B cell (primary cell): ENCODE measurements at regions not wholly inside any gene's neighbourhood (a gene's known extent, or its start where the extent isn't known, plus 50 kb on each side); places are given as distances from the start of the nearest gene placed in this dataset.

Experiments
- ATAC-seq: fragments of 200-7000 bp; cut with Tn5 transposase; one replicate; pipeline ENCODE4 v1.10.0; 2021; ENCODE audit warnings: low read depth, mild to moderate bottlenecking, moderate number of reproducible peaks, moderate library complexity
- CTCF ChIA-PET: fragments of 350-600 bp; sonication (Branson Sonifier 250); formaldehyde crosslinking; loops from one replicate; lab custom pipeline; 2021; ENCODE audit warnings: antibody characterized with exemption, inconsistent platforms; lab: Charles Lee
- POLR2A ChIA-PET: fragments of 350-600 bp; sonication (Branson Sonifier 250); formaldehyde crosslinking; loops from one replicate; lab custom pipeline; 2021; ENCODE audit warnings: antibody characterized with exemption; lab: Charles Lee
- DNase-seq: peaks from one replicate; pipeline ENCODE4 v3.0.0; 2013
- H2AFZ ChIP-seq: 2 replicates; pipeline ENCODE4 v1.6.1; 2012; ENCODE audit warnings: mild to moderate bottlenecking, low read depth, low read length; ENCODE audit not compliant: insufficient read depth, poor library complexity, severe bottlenecking
- H3K27ac ChIP-seq, 2 donors: 1 replicate in 1 of 2; 2 replicates in 1 of 2; pipeline ENCODE4 v1.5.1; 2012 to 2013; ENCODE audit warnings: low read length in 2 of 2, mild to moderate bottlenecking in 2 of 2, moderate library complexity in 1 of 2
- H3K27me3 ChIP-seq, 4 experiments: fragments of 200-600 bp in 1 of 4; sonication (generic) in 1 of 4; replicated peaks in 1 of 4; 1 replicate in 2 of 4; 2 replicates in 2 of 4; pipeline versions ENCODE4 v1.6.1 to v1.7.0; 2013 to 2016; ENCODE audit warnings: low read length in 3 of 4, mild to moderate bottlenecking in 2 of 4, mixed read lengths in 1 of 4, moderate library complexity in 1 of 4; ENCODE audit not compliant: insufficient read depth in 4 of 4, control insufficient read depth in 3 of 4; ENCODE audit errors: control extremely low read depth in 1 of 4
- H3K36me3 ChIP-seq, 2 experiments: replicated peaks in 1 of 2; 1 replicate in 1 of 2; 2 replicates in 1 of 2; pipeline versions ENCODE4 v1.6.1 to v1.7.1; 2013; ENCODE audit warnings: low read length in 1 of 2; ENCODE audit not compliant: insufficient read depth in 2 of 2, control insufficient read depth in 1 of 2; ENCODE audit errors: control extremely low read depth in 1 of 2, extremely low read depth in 1 of 2
- H3K4me1 ChIP-seq, 2 donors: fragments of 200-600 bp in 1 of 2; sonication (generic) in 1 of 2; 1 replicate in 1 of 2; 2 replicates in 1 of 2; pipeline versions ENCODE4 v1.5.1 to v1.6.1; 2013 to 2017; ENCODE audit warnings: low read length in 2 of 2; ENCODE audit not compliant: control insufficient read depth in 2 of 2, insufficient read depth in 2 of 2
- H3K4me2 ChIP-seq: replicated peaks from 2 replicates; pipeline ENCODE3; 2012; ENCODE audit warnings: mild to moderate bottlenecking, low read depth, low read length; ENCODE audit not compliant: poor library complexity, severe bottlenecking
- H3K4me3 ChIP-seq, 5 experiments: fragments of 200-600 bp in 1 of 5; sonication (generic) in 1 of 5; 1 replicate in 3 of 5; 2 replicates in 2 of 5; pipeline versions ENCODE4 v1.5.1 to v1.7.0; 2011 to 2016; ENCODE audit warnings: low read length in 4 of 5, mild to moderate bottlenecking in 4 of 5, low read depth in 2 of 5, control low read depth in 1 of 5, moderate library complexity in 1 of 5; ENCODE audit not compliant: insufficient read depth in 1 of 5; ENCODE audit errors: control extremely low read depth in 1 of 5, extremely low read depth in 1 of 5
- H3K79me2 ChIP-seq: fragments of 200-600 bp; sonication (generic); one replicate; pipeline ENCODE4 v1.6.0; 2016; ENCODE audit warnings: low read length; ENCODE audit not compliant: control insufficient read depth, insufficient read depth
- H3K9ac ChIP-seq: fragments of 200-600 bp; sonication (generic); 2 replicates; pipeline ENCODE4 v1.6.1; 2017; ENCODE audit warnings: mild to moderate bottlenecking, low read length, moderate library complexity
- H3K9me3 ChIP-seq, 3 donors: one replicate each; pipeline versions ENCODE4 v1.6.1 to v1.7.1; 2013; ENCODE audit warnings: low read length in 2 of 3; ENCODE audit not compliant: control insufficient read depth in 2 of 3, insufficient read depth in 1 of 3; ENCODE audit errors: control extremely low read depth in 1 of 3
- H4K20me1 ChIP-seq: 2 replicates; pipeline ENCODE4 v1.6.0; 2012; ENCODE audit warnings: mild to moderate bottlenecking, low read length; ENCODE audit not compliant: insufficient read depth, control insufficient read depth, poor library complexity, severe bottlenecking
- H3K27ac Mint-ChIP-seq: one replicate; pipeline ENCODE4 v1.8.0; 2021; ENCODE audit warnings: mixed read lengths
- H3K27me3 Mint-ChIP-seq: one replicate; pipeline ENCODE4 v1.8.0; 2021; ENCODE audit warnings: mixed read lengths
- H3K4me1 Mint-ChIP-seq: one replicate; pipeline ENCODE4 v1.8.0; 2021; ENCODE audit warnings: mixed read lengths
- H3K4me3 Mint-ChIP-seq: one replicate; pipeline ENCODE4 v1.8.0; 2021; ENCODE audit warnings: mixed read lengths
- H3K9me3 Mint-ChIP-seq: one replicate; pipeline ENCODE4 v1.8.0; 2022; ENCODE audit warnings: mixed read lengths; ENCODE audit not compliant: insufficient read depth
- EZH2 ChIP-seq: IDR thresholded peaks from 2 replicates; pipeline ENCODE4 v1.6.1; 2012; ENCODE audit warnings: borderline replicate concordance, low read depth, mild to moderate bottlenecking, moderate library complexity, low read length; ENCODE audit not compliant: insufficient read depth, poor library complexity, severe bottlenecking
- WGBS: methylation state at CpG from one replicate; pipeline ENCODE4 v1.1.5; 2013; ENCODE audit warnings: missing lambda C conversion rate; ENCODE audit not compliant: insufficient coverage; 5-methylcytosine and 5-hydroxymethylcytosine counted together
- intact Hi-C: fragments of 100-400 bp; cut with micrococcal nuclease; formaldehyde crosslinking; loops from one replicate; pipeline ENCODE4 v1.10.0; 2022
- TF ChIP-seq, protein P1 (sequence below): fragments of 200-600 bp; IDR thresholded peaks from one replicate; pipeline ENCODE4 v1.8.0; 2022; ENCODE audit warnings: antibody characterized with exemption, mild to moderate bottlenecking

DNA sequence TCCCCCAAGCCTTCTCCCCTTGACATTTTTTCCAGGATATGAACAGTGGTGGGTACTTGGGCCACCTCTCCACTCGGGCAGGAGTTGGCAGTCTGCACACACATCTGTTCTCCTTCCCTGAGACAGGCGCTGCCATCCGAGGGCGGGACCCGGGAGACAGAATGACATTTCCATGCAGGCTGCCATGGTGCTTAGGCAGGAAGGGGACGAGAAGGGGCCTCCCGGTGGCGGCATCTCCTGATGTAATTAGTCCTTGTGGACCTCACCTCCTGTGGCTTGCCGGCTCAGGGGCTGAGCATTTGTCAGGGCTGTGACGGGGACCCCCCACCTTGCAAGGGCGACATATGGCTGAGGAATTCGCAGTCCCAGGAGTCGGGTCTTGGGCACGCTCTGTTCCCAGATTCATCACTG lies 197.2 kb downstream of the FOXL1 start:
- DNase-seq (no peak), ATAC-seq (no peak)
- Mint-ChIP-seq H3K9me3 (no peaks in the 10 kb centered on the region), H3K27ac (no peak overlapping the region), H3K27me3 (peaks cover 18% of the 10 kb centered on the region), H3K4me1 (no peaks in the 10 kb centered on the region), H3K4me3 (no peak overlapping the region)
- Histone ChIP-seq H3K4me2 (no peak overlapping the region), H3K9ac (no peak overlapping the region), H3K9me3 (no peaks in the 10 kb centered on the region), H2AFZ (no peak overlapping the region), H3K36me3 (no peaks in the 10 kb centered on the region), H3K4me1 (no peaks in the 10 kb centered on the region), H3K27ac (no peak overlapping the region), H3K27me3 (no peaks in the 10 kb centered on the region), H3K4me3 (no peak overlapping the region), H3K79me2 (no peaks in the 10 kb centered on the region), H4K20me1 (no peaks in the 10 kb centered on the region)
- WGBS, result 50% methylated on average over 11 of the region's 14 CpGs
- POLR2A ChIA-PET, result interaction anchor here (0.6 kb wide), 1 partner anchor 546 kb away, joined by 9 read pairs; no protein-coding TSS in a partner anchor
- intact Hi-C loops, result no loop called here
- TF ChIP-seq, protein P1, sequence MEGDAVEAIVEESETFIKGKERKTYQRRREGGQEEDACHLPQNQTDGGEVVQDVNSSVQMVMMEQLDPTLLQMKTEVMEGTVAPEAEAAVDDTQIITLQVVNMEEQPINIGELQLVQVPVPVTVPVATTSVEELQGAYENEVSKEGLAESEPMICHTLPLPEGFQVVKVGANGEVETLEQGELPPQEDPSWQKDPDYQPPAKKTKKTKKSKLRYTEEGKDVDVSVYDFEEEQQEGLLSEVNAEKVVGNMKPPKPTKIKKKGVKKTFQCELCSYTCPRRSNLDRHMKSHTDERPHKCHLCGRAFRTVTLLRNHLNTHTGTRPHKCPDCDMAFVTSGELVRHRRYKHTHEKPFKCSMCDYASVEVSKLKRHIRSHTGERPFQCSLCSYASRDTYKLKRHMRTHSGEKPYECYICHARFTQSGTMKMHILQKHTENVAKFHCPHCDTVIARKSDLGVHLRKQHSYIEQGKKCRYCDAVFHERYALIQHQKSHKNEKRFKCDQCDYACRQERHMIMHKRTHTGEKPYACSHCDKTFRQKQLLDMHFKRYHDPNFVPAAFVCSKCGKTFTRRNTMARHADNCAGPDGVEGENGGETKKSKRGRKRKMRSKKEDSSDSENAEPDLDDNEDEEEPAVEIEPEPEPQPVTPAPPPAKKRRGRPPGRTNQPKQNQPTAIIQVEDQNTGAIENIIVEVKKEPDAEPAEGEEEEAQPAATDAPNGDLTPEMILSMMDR, result no peak
- no peak for TF ChIP-seq EZH2
- CTCF ChIA-PET, result no interaction called here

DNA sequence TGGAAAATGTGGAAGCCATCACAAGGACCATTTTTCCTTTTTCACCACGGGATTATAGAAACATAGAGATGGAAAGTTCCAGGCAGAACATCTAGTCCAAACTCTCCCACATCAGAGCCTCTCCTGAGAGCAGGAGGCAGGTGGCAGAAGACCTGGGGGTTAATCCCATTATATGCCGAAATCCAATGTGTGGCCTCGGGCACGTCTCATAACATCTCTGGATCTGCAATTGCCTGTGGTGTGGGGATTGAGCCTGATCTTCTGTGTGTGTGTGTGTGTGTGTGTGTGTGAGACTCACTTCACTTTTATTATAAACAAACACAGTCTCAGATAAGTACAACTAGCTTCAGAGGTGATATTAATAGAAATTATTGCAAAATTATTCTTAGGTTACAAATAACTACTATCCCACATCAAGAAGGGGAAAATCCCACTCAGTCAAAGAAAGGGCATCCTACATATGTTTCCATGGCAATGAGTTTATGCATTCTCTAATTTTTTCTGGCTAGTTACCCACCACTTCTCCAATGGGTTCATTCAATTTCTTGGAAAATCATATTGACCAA lies 199.1 kb downstream of the FOXL1 start:
- no peak overlapping the region for H3K27ac ChIP-seq
- TF ChIP-seq EZH2, result no peak
- TF ChIP-seq, protein P1, result no peak
- DNase-seq (no peak), ATAC-seq (no peak)
- Mint-ChIP-seq H3K9me3 (no peaks in the 10 kb centered on the region), H3K27ac (no peak overlapping the region), H3K27me3 (peaks cover 18% of the 10 kb centered on the region), H3K4me3 (no peak overlapping the region), H3K4me1 (no peaks in the 10 kb centered on the region)
- no peaks in the 10 kb centered on the region for H3K4me1 ChIP-seq
- H2AFZ ChIP-seq, result no peak overlapping the region
- ChIA-PET CTCF (no interaction called here), POLR2A (no interaction called here)
- H3K27me3 ChIP-seq, result no peaks in the 10 kb centered on the region
- H3K9me3 ChIP-seq, result no peaks in the 10 kb centered on the region
- intact Hi-C loops, result no loop called here
- no peaks in the 10 kb centered on the region for H4K20me1 ChIP-seq
- H3K9ac ChIP-seq, result no peak overlapping the region
- H3K4me3 ChIP-seq, result no peak overlapping the region
- no peaks in the 10 kb centered on the region for H3K79me2 ChIP-seq
- H3K4me2 ChIP-seq, result no peak overlapping the region
- H3K36me3 ChIP-seq, result no peaks in the 10 kb centered on the region
- WGBS, result 80% methylated on average over 1 of the region's 4 CpGs
